GM21381 (cell line): ENCODE measurements at regions not wholly inside any gene's neighbourhood (a gene's known extent, or its start where the extent isn't known, plus 50 kb on each side); places are given as distances from the start of the nearest gene placed in this dataset.
"Not testable (repeated sequence)": the region's sequence is repeated elsewhere in the genome, so short reads cannot be mapped to it uniquely, and the experiment has no call there.

Experiments
- ATAC-seq: cut with Tn5 transposase; IDR thresholded peaks from one replicate; pipeline ENCODE4 v1.9.1; 2021; ENCODE audit warnings: mild to moderate bottlenecking, moderate library complexity; ENCODE audit not compliant: unreplicated experiment

- no peak for ATAC-seq
Observed at GRCh38 chr14:44453433-44454171, 53.5 kb downstream of the FSCB start.

DNA sequence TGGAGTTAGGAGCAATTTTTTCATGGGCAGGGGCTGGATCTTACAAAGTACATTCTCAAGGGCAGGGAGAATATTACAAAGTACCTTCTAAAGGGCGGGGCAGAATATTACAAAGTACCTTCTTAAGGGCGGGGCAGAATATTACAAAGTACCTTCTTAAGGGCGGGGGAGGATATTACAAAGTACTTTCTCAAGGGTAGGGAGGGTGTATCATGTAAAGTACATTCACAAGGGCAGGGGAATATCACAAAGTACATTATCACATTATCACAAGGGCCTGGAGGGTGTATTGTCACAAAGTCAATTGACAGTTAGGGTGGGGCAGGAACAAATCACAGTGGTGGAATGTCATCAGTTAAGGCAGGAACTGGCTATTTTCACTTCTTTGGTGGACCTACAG, 56.9 kb downstream of the FSCB start:
- not testable (repeated sequence) for ATAC-seq

DNA sequence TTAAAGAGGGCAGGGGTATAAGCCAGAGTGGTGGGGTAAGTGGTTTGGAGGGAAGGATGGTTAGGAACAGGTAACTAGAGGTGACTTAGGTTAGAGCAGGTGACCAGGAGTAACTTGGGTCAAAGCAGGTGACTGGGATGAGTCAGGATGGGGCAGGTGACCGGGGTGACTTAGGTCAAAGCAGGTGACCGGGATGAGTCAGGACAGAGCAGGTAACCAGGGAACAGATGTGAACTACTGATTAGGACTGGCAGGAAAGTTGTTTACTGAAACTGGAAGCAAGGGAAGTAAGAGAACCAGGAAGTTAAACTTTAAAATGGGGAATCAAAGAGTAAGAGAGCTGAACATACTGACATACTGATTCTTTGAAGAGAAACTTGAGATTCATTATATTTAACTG, 57.4 kb downstream of the FSCB start:
- no peak for ATAC-seq

DNA sequence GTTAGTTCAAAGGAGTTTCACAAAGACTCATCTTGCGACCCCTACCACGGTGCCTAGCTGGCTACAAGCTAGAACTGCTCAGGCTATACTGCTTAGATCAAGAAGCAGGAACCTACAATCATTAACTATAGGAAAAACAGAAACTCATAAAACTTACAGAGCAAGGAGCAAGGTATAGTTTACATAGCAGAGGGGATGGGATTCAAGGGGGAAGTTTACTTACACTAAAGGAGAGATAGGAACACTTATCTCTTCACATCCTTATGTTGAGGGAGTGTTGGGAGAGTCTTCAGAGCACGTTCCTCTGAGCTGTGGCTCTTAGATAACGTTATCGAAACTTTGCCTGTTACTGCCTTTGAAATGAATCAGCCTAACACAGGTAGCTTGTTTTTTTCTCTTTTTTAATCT, 58.1 kb downstream of the FSCB start:
- no peak for ATAC-seq

- ATAC-seq: no peak
Observed at GRCh38 chr14:44446965-44447364, 60.1 kb downstream of the FSCB start.

DNA sequence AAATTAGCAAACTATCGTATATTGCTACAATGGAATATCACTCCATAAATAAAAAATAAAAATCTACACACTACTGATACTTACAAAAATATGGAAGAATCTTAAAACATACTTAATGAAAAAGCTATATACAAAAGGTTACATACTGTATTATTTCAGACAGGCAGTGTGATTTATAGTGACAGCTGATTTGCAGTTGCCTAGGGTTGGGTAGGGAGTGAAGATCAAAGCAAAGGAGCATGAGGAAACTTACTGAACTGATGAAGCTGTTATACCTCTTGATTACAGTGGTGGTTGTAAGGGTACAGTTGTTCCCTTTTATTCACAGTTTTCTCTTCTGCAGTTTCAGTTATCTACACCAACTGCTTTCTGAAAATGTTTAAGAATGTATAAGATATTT, 62.6 kb downstream of the FSCB start:
- no peak for ATAC-seq

DNA sequence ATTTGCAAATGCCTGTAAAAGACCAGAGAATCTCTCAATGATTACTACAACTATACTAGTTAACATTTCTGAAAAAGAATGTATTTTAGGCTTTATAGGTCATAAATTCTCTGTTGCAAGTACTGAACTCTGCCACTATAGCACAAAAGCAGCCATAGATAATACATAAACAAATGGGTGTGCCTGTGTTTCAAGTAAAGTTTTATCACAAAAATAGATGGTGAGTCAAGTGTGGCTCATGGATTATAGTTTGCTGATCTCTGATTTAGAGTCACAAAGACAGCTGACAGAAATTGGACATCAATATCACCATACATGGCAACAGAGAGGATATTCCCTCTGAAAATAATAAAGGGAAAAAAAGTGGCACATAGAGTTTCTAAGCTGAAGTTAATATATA, 68.1 kb downstream of the FSCB start:
- ATAC-seq: no peak

DNA sequence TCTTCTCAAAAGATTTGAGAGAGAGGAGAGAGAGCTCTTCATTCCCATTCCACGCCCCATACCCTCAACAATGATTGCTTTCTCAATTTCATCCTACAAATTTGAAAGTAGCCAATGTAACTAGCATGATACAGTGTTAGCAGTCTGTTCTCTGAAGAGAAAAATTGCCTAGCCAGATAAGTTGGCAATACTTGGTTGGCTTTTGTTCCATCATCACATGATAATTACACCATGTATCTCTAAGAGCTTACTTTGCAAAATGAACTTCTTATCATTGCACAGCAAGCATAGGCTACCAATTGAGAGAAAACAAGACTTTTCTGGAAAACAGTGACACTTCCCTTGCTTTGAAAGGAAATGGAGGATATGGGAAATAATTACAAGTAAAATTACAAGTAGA, 68.9 kb downstream of the FSCB start:
- ATAC-seq: no peak

- ATAC-seq: no peak
Observed at GRCh38 chr14:44436458-44436857, 70.6 kb downstream of the FSCB start.

DNA sequence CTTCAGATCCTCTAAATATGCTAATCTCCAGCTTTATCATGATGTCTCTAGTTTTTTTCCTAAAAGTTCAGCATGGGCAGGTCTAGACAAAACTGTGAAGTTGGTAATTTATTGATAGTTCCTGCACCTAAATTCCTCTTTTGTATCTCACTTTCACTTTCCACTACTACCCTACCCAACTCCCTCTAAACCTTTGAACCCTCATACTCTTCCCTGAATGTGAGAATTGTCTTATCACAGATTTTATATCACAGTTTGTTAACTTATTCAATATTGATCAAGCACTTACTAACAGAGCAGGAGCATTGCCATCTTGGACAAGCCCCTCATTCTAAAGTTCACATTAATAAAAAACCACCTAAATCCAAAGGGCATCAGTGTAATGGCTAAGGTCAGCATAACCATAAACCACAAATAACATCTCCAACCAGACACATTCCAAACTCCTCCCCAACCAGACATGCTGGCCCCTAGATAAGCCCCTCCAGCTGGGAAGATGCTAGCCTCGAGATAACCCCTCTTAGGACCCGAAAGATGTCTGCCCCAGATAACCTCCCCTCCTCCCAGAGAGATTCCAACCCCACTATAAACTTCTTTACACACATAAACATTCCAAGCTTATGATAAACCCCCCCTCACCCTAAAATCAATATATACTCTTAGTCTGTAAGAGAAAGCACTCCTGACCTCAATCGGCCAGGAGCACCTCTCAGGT, 78.7 kb downstream of the FSCB start:
- ATAC-seq: no peak

DNA sequence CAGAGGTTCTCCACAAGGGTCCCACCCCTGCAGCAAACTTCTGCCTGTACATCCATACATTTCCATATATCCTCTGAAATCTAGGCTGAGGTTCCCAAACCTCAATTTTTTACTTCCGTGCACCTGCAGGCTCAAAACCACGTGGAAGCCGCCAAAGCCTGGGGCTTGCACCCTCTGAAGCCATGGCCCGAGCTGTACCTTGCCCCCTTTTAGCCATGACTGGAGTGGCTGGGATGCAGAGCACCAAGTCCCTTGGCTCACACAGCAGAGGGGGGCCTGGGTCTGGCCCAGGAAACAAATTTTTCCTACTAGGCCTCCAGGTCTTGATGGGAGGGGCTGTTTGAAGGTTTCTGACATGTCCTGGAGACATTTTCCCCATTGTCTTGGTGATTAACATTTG, 84.4 kb downstream of the FSCB start:
- ATAC-seq: no peak

- no peak for ATAC-seq
Observed at GRCh38 chr14:44420226-44420625, 86.9 kb downstream of the FSCB start.

DNA sequence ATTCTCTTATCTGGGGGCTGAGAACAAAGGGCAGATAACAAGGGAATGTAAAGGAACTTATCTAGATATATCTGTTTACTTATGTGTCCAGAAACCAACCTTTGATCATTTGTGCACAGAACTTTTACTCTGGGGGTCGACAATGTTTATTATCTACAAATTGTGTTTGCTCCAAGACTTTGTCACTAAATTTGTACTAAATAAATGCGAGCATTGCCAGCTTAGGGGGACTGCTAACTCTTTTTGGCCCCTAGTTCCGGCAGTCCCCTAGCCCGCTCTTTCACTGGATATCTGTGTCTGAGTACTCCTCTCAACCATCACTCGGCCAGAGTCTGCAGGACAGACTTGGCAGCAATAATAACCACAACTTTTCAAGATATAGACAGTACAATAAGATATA, 88.2 kb downstream of the FSCB start:
- no peak for ATAC-seq

GRCh38 chr14:44417809-44418208, 89.3 kb downstream of the FSCB start:
- no peak for ATAC-seq

GRCh38 chr14:44414646-44415045, 92.4 kb downstream of the FSCB start:
- no peak for ATAC-seq

GRCh38 chr14:44412858-44413569, 94.1 kb downstream of the FSCB start:
- no peak for ATAC-seq

DNA sequence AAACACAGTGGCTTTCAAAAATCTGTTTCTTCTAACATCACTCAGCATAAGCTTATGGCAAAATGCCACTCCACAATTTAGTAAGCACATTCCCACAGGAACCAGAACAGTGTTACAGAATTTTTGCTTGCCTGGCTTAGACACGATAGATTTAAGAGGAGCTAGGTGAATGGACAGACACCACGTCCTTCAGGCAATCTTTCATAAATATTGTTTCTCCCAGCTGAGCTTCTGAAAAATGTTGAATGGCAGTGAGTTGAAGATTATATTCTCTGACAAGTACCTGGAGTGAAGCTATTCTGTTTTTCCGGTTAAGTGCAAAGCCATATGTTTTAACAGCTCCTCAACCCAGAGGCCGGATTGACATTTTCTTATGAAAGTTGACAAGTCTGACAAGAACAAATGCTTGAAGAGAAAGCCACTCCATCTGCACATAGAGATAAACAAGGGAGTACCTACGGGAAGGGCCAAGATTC, 102.0 kb downstream of the FSCB start:
- no peak for ATAC-seq

DNA sequence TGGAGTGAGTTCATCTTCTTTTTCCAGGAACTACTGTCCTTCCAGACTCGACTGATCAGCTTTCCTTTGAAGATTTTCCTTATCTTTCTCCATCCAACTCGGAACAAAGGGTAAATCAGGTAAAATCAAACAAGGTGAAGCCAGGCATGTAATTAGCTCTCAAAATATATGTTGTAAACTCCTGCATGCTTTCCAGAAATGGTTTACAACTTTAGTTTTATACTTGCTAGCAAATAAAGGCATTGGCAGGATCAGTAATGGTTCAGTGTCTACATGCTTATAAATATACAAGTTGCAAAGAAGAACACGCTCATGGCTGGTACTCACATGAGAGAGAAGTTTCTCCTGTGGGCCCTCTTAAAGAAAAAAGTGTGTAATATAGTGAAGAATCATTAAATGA, 102.5 kb downstream of the FSCB start:
- ATAC-seq: no peak

DNA sequence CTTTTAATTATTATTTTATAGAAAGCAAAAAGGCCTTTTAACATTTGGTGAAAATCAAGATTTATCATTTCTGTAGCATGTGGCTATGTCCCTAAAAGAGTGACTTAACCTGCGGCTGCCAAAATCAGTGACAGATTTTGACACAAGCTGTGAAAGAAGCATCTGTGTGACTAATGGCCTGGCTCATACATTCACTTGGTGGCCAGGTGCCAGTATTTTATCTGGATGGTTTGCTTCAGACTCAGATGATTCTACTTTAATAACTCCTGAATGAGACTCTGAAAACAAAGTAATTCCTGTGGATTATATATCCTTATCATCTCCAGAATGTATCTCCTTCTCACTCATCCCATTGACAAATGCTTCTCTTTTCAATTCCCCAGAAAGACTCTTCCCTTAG, 103.0 kb downstream of the FSCB start:
- no peak for ATAC-seq

GRCh38 chr14:44403193-44403592, 103.9 kb downstream of the FSCB start:
- ATAC-seq: no peak

DNA sequence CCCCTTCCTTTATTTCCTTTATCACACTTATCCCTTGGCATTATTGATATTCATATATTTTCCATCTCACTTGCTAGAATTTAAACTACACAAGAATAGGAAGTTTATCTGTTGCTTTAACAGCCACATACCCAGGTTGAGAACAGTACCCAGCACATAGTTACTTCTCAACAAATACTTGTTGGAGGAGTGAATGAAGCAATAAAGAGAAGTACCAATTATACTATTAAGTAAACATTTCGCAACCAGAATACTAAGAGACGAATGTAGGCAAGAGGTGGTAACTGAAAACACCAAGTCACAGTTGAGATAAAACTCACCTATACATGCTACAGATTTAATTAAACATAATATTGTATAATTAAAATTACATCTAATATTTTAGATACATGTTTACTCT, 110.9 kb downstream of the FSCB start:
- no peak for ATAC-seq

DNA sequence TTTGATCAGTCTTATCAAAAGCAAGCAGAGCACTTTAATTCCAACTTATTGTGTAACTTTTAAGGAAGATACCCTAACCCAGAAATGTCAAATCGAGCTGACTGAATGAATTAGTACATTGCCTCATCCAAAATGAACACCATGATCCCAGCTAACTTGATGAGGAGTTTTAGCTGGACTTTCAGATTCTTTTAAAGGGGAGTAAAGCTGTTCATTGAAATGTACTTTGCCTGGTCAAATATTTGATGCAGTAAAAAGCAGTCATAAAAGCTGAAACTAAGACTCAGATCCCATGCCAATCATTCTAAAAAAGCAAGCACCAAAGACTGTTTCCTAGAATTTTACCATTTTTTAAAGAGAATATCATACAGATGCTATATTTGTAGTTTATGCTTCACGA, 114.1 kb downstream of the FSCB start:
- no peak for ATAC-seq
